Natural killer cell (primary cell): ENCODE measurements at regions not wholly inside any gene's neighbourhood (a gene's known extent, or its start where the extent isn't known, plus 50 kb on each side); places are given as distances from the start of the nearest gene placed in this dataset.

Experiments used
- ATAC-seq, 3 donors: fragments of 150-1000 bp in 2 of 3; fragments of 200-7000 bp in 1 of 3; cut with Tn5 transposase; 1 replicate in 1 of 3; 2 replicates in 2 of 3; pipeline ENCODE4 v1.10.0; 2021; ENCODE audit warnings: mild to moderate bottlenecking in 2 of 3, moderate library complexity in 2 of 3
- DNase-seq, 2 donors: peaks; one replicate each; pipeline versions ENCODE4 v3.0.0 to v3.0.0-alpha.2; 2013 to 2021; ENCODE audit warnings: mixed read lengths in 1 of 2
- H3K27ac ChIP-seq: one replicate; pipeline ENCODE4 v1.5.1; 2013; ENCODE audit warnings: mild to moderate bottlenecking, low read length
- H3K27me3 ChIP-seq: one replicate; pipeline ENCODE4 v1.6.1; 2013; ENCODE audit warnings: low read length; ENCODE audit not compliant: control insufficient read depth, insufficient read depth
- H3K36me3 ChIP-seq: one replicate; pipeline ENCODE4 v1.6.1; 2013; ENCODE audit warnings: low read length; ENCODE audit not compliant: control insufficient read depth, insufficient read depth
- H3K4me1 ChIP-seq: one replicate; pipeline ENCODE4 v1.6.1; 2013; ENCODE audit warnings: low read length; ENCODE audit not compliant: control insufficient read depth, insufficient read depth
- H3K4me3 ChIP-seq: one replicate; pipeline ENCODE4 v1.5.1; 2013; ENCODE audit warnings: low read length
- H3K9me3 ChIP-seq: one replicate; pipeline ENCODE4 v1.6.1; 2013; ENCODE audit warnings: low read length; ENCODE audit not compliant: control insufficient read depth, insufficient read depth
- H3K27ac Mint-ChIP-seq, 2 donors: one replicate each; pipeline ENCODE4 v1.8.0; 2022; ENCODE audit warnings: mild to moderate bottlenecking in 2 of 2, mixed read lengths in 2 of 2, moderate library complexity in 1 of 2
- H3K27me3 Mint-ChIP-seq, 2 donors: one replicate each; pipeline ENCODE4 v1.8.0; 2022; ENCODE audit warnings: low read depth in 2 of 2, mixed read lengths in 2 of 2
- H3K36me3 Mint-ChIP-seq: one replicate; pipeline ENCODE4 v1.8.0; 2022; ENCODE audit warnings: mixed read lengths
- H3K4me1 Mint-ChIP-seq, 2 donors: one replicate each; pipeline ENCODE4 v1.8.0; 2022; ENCODE audit warnings: mixed read lengths in 2 of 2
- H3K4me3 Mint-ChIP-seq: one replicate; pipeline ENCODE4 v1.8.0; 2022; ENCODE audit warnings: mild to moderate bottlenecking, moderate library complexity, mixed read lengths
- H3K9me3 Mint-ChIP-seq, 2 donors: one replicate each; pipeline ENCODE4 v1.8.0; 2022; ENCODE audit warnings: mixed read lengths in 2 of 2
- WGBS: methylation state at CpG from one replicate; pipeline ENCODE4 v1.1.7; 2013; ENCODE audit warnings: missing lambda C conversion rate; ENCODE audit not compliant: insufficient coverage; 5-methylcytosine and 5-hydroxymethylcytosine counted together
- intact Hi-C: fragments of 100-400 bp; cut with micrococcal nuclease; formaldehyde crosslinking; loops from one replicate; pipeline ENCODE4 v1.14.2; 2022
- TF ChIP-seq, protein P1 (sequence below): fragments of 200-600 bp; IDR thresholded peaks from one replicate; pipeline ENCODE4 v1.8.0; 2022; ENCODE audit warnings: antibody characterized with exemption

DNA sequence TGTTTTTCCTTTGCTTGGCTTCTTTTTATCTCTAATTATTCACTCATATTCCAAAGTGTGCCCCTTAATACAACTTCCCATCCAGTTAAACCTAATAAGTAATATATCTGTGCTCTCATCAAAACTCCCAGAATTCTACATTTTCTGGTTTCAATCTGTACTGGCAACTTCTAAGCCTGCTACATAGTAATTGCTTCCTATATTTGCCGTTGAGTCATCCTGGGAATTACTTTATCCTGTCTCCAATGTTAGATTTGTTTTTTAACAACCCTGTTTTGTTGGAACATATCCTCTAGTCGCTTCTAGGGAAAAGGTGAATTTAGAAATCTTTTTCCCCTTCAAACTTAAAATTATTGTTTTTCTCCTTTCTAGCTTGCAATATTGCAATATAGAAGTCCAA is 620.5 kb upstream of the PKN2 start:
- Mint-ChIP-seq H3K36me3 (no peaks in the 10 kb centered on the region), H3K27me3 (no peaks in the 10 kb centered on the region)

DNA sequence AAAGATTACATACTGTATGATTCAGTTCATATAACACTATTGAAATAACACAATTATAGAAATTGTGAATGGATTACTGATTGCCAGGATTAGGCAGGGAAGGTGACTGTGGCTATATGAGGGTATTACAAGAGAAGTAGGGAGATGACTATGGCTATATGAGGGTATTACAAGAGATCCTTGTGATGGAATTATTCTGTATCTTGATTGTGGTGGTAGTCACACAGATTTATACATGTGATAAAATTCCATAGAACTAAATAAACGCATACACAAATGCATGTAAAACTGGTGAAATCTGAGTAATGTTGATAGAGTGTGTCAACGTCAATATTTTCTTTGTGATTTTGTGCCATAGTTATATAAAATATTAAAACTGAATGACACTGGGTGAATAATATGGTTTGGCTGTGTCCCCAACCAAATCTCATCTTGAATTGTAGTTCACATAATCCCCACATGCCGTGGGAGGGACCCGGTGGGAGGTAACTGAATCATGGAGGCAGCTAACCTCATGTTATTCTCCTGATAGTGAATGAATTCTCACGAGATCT is 615.6 kb upstream of the PKN2 start:
- DNase-seq, result no peak
- Mint-ChIP-seq H3K4me3 (no peak overlapping the region), H3K4me1 (no peaks in the 10 kb centered on the region), H3K27me3 (peaks cover 0 to 2% of the 10 kb centered on the region in 2 donors), H3K9me3 (peaks cover 0 to 5% of the 10 kb centered on the region in 2 donors), H3K36me3 (no peaks in the 10 kb centered on the region), H3K27ac (no peak overlapping the region)
- no peak overlapping the region for H3K27ac ChIP-seq
- 79% methylated on average over 3 of the region's 5 CpGs for WGBS
- no peaks in the 10 kb centered on the region for H3K36me3 ChIP-seq
- H3K9me3 ChIP-seq, result no peaks in the 10 kb centered on the region
- no peaks in the 10 kb centered on the region for H3K4me1 ChIP-seq
- H3K27me3 ChIP-seq, result no peaks in the 10 kb centered on the region
- no peak for ATAC-seq
- TF ChIP-seq, protein P1, sequence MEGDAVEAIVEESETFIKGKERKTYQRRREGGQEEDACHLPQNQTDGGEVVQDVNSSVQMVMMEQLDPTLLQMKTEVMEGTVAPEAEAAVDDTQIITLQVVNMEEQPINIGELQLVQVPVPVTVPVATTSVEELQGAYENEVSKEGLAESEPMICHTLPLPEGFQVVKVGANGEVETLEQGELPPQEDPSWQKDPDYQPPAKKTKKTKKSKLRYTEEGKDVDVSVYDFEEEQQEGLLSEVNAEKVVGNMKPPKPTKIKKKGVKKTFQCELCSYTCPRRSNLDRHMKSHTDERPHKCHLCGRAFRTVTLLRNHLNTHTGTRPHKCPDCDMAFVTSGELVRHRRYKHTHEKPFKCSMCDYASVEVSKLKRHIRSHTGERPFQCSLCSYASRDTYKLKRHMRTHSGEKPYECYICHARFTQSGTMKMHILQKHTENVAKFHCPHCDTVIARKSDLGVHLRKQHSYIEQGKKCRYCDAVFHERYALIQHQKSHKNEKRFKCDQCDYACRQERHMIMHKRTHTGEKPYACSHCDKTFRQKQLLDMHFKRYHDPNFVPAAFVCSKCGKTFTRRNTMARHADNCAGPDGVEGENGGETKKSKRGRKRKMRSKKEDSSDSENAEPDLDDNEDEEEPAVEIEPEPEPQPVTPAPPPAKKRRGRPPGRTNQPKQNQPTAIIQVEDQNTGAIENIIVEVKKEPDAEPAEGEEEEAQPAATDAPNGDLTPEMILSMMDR, result no peak
- H3K4me3 ChIP-seq, result no peak overlapping the region
- intact Hi-C loops, result no loop called here

More for the DNA sequence above, 620.5 kb upstream of the PKN2 start:
- no peaks in the 10 kb centered on the region for H3K4me1 Mint-ChIP-seq
- no peak overlapping the region for H3K4me3 ChIP-seq
- DNase-seq (no peak), ATAC-seq (no peak)
- H3K27ac ChIP-seq, result no peak overlapping the region
- H3K27ac Mint-ChIP-seq, result no peak overlapping the region
- H3K4me3 Mint-ChIP-seq, result no peak overlapping the region
- 71% methylated on average over 1 of the region's 2 CpGs for WGBS
- no peaks in the 10 kb centered on the region for H3K9me3 ChIP-seq
- TF ChIP-seq, protein P1, result no peak
- intact Hi-C loops, result no loop called here
- no peaks in the 10 kb centered on the region for H3K27me3 ChIP-seq
- peaks cover 0 to 5% of the 10 kb centered on the region in 2 donors for H3K9me3 Mint-ChIP-seq
- H3K4me1 ChIP-seq, result no peaks in the 10 kb centered on the region
- no peaks in the 10 kb centered on the region for H3K36me3 ChIP-seq

DNA sequence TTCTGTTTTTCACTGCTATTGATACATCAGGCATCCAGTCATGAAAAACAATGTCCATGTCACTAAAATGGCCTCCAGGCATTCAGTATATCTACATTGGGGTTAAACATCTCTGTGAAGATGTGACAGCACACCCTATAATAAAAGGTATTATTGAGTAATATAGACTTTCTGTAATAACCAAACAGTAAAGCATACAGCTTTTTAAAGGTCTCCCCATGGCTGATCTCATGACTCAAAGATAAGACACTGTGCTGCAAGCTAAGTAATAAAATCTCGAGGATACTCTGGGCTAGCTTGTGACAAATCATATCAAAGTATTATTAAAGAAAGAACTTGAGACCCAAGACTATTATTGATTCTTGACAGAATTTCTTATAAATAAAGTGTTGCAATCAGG is 613.1 kb upstream of the PKN2 start:
- H3K4me3 ChIP-seq, result no peak overlapping the region
- peaks cover 0 to 2% of the 10 kb centered on the region in 2 donors for H3K27me3 Mint-ChIP-seq
- WGBS, result 17% methylated on average over 1 of the region's 1 CpG
- DNase-seq, result no peak
- no peaks in the 10 kb centered on the region for H3K27me3 ChIP-seq
- no peak overlapping the region for H3K4me3 Mint-ChIP-seq
- no peaks in the 10 kb centered on the region for H3K36me3 ChIP-seq
- no peak for ATAC-seq
- intact Hi-C loops, result no loop called here
- no peaks in the 10 kb centered on the region for H3K36me3 Mint-ChIP-seq
- no peak overlapping the region for H3K27ac ChIP-seq
- TF ChIP-seq, protein P1, result no peak
- peaks cover 0 to 7% of the 10 kb centered on the region in 2 donors for H3K9me3 Mint-ChIP-seq
- H3K4me1 Mint-ChIP-seq, result no peaks in the 10 kb centered on the region
- H3K9me3 ChIP-seq, result no peaks in the 10 kb centered on the region
- no peak overlapping the region for H3K27ac Mint-ChIP-seq
- H3K4me1 ChIP-seq, result no peaks in the 10 kb centered on the region

DNA sequence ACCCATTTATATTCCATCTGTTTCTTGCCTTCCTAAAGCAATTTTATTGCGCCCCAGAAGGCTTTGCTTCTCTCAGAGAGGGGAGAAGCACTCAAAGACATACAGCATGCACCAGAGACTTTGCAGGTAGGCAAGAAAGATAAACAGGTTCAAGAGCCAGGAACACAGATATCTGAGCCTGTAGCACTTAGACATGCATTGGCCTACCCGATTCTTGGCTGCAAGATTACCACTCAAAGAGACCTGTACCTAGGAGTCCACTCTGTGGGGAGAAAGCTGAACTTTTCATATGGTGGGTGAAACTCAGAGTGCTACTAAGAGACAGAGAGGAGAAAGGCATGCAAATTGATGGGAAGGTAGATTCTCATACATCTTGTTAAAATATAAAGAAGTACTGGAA is 609.4 kb upstream of the PKN2 start:
- H3K36me3 ChIP-seq, result no peaks in the 10 kb centered on the region
- H3K27me3 ChIP-seq, result no peaks in the 10 kb centered on the region
- no peak overlapping the region for H3K27ac Mint-ChIP-seq
- H3K4me3 Mint-ChIP-seq, result no peak overlapping the region
- peaks cover 0 to 5% of the 10 kb centered on the region in 2 donors for H3K27me3 Mint-ChIP-seq
- intact Hi-C loops, result no loop called here
- H3K36me3 Mint-ChIP-seq, result no peaks in the 10 kb centered on the region
- 95% methylated on average over 2 of the region's 2 CpGs for WGBS
- ATAC-seq, result no peak
- H3K27ac ChIP-seq, result no peak overlapping the region
- TF ChIP-seq, protein P1, result no peak
- H3K9me3 ChIP-seq, result no peaks in the 10 kb centered on the region
- no peak overlapping the region for H3K4me3 ChIP-seq
- H3K4me1 ChIP-seq, result no peaks in the 10 kb centered on the region
- DNase-seq, result no peak
- H3K4me1 Mint-ChIP-seq, result no peaks in the 10 kb centered on the region
- peaks cover 0 to 4% of the 10 kb centered on the region in 2 donors for H3K9me3 Mint-ChIP-seq
